HCT116 (cell line): ENCODE measurements at regions not wholly inside any gene's neighbourhood (a gene's known extent, or its start where the extent isn't known, plus 50 kb on each side); places are given as distances from the start of the nearest gene placed in this dataset.

Source experiments
- ATAC-seq: fragments of 200-7000 bp; cut with Tn5 transposase; 2 replicates; pipeline ENCODE4 v1.9.1; 2020; ENCODE audit warnings: mild to moderate bottlenecking, moderate library complexity
- BruUV-seq: library from RNA; stranded (reverse); fragments of 400-500 nt; replicated peaks from 2 replicates; lab custom pipeline; 2021; lab: Mats Ljungman, UMichigan
- CTCF ChIA-PET: fragments of 300-600 bp; sonication (Branson Sonifier 250); formaldehyde crosslinking; loops from one replicate; lab custom pipeline; 2021; ENCODE audit warnings: antibody characterized with exemption; lab: Charles Lee
- POLR2A ChIA-PET: fragments of 300-600, 350-600 bp; sonication (Branson Sonifier 250); formaldehyde crosslinking; loops from one replicate; lab custom pipeline; 2021; ENCODE audit warnings: antibody characterized with exemption; lab: Charles Lee
- RAD21 ChIA-PET, 2 experiments: fragments of 300-600 bp; sonication (Branson Sonifier 250); formaldehyde crosslinking; loops; one replicate each; lab custom pipeline; 2023; ENCODE audit warnings: low total read pairs in 2 of 2; ENCODE audit not compliant: uncharacterized antibody in 2 of 2, unreplicated experiment in 2 of 2, low non-redundant PET in 1 of 2; lab: Charles Lee
- DNase-seq: peaks from one replicate; pipeline ENCODE4 v3.0.0-alpha.2; 2010; ENCODE audit warnings: low read depth, low spot score
- H2AFZ ChIP-seq: fragments of 200-600 bp; shearing (Covaris generic), sonication (generic); 2 replicates; pipeline ENCODE4 v1.6.1; 2017; ENCODE audit warnings: low read depth, mixed run types, mixed read lengths, antibody characterized with exemption, low read length; ENCODE audit not compliant: poor library complexity, severe bottlenecking
- H3K27ac ChIP-seq: 2 replicates; pipeline ENCODE4 v1.5.1; 2012; ENCODE audit warnings: low read depth, low read length
- H3K27me3 ChIP-seq: fragments of 200-600 bp; sonication (generic); 2 replicates; pipeline ENCODE4 v1.6.1; 2016; ENCODE audit warnings: mixed run types, low read length, mixed read lengths; ENCODE audit not compliant: insufficient read depth
- H3K36me3 ChIP-seq, 2 experiments: fragments of 200-500 bp in 1 of 2; fragments of 200-600 bp in 1 of 2; sonication (Bioruptor generic) in 1 of 2; sonication (generic) in 1 of 2; 2 replicates each; pipeline versions ENCODE4 v1.5.1 to v1.6.1; 2014 to 2016; ENCODE audit warnings: low read length in 2 of 2, inconsistent platforms in 1 of 2, mixed read lengths in 1 of 2, mixed run types in 1 of 2; ENCODE audit not compliant: insufficient read depth in 2 of 2, control insufficient read depth in 1 of 2
- H3K4me1 ChIP-seq, 2 experiments: fragments of 200-600 bp in 1 of 2; sonication (generic) in 1 of 2; 2 replicates each; pipeline versions ENCODE4 v1.5.1 to v1.6.1; 2012 to 2017; ENCODE audit warnings: low read length in 2 of 2, inconsistent platforms in 1 of 2, mild to moderate bottlenecking in 1 of 2, mixed read lengths in 1 of 2, mixed run types in 1 of 2, moderate library complexity in 1 of 2; ENCODE audit not compliant: insufficient read depth in 2 of 2, control insufficient read depth in 1 of 2
- H3K4me2 ChIP-seq: fragments of 200-600 bp; sonication (generic); 2 replicates; pipeline ENCODE4 v1.6.1; 2017; ENCODE audit warnings: mixed run types, low read length, mixed read lengths
- H3K4me3 ChIP-seq, 2 experiments: fragments of 200-600 bp in 1 of 2; sonication (generic) in 1 of 2; replicated peaks in 1 of 2; 2 replicates each; pipeline ENCODE4 v1.5.1; 2011 to 2016; ENCODE audit warnings: low read length in 2 of 2, control low read depth in 1 of 2, low read depth in 1 of 2, mild to moderate bottlenecking in 1 of 2, mixed read lengths in 1 of 2, mixed run types in 1 of 2
- H3K79me2 ChIP-seq: fragments of 200-600 bp; sonication (generic); 2 replicates; pipeline ENCODE4 v1.6.1; 2017; ENCODE audit warnings: mild to moderate bottlenecking, mixed run types, low read length, moderate library complexity, mixed read lengths; ENCODE audit not compliant: insufficient read depth
- H3K9ac ChIP-seq: fragments of 200-600 bp; sonication (generic); 2 replicates; pipeline ENCODE4 v1.6.1; 2016; ENCODE audit warnings: low read length, mixed read lengths
- H3K9me2 ChIP-seq: fragments of 200-600 bp; sonication (generic), shearing (Covaris generic); 2 replicates; pipeline ENCODE4 v1.6.1; 2017; ENCODE audit warnings: mixed run types, mild to moderate bottlenecking, moderate library complexity; ENCODE audit not compliant: insufficient read depth
- H3K9me3 ChIP-seq, 2 experiments: fragments of 200-500 bp in 1 of 2; fragments of 200-600 bp in 1 of 2; sonication (Bioruptor generic) in 1 of 2; sonication (generic) in 1 of 2; 2 replicates each; pipeline ENCODE4 v1.6.1; 2014 to 2017; ENCODE audit warnings: low read length in 2 of 2, mixed read lengths in 2 of 2, inconsistent platforms in 1 of 2, low read depth in 1 of 2, mild to moderate bottlenecking in 1 of 2, mixed run types in 1 of 2, moderate library complexity in 1 of 2; ENCODE audit not compliant: control insufficient read depth in 1 of 2, insufficient read depth in 1 of 2
- H4K20me1 ChIP-seq: fragments of 200-600 bp; sonication (generic), shearing (Covaris generic); 2 replicates; pipeline ENCODE4 v1.6.1; 2017; ENCODE audit warnings: mixed run types, mild to moderate bottlenecking, moderate library complexity; ENCODE audit not compliant: insufficient read depth
- ATF3 ChIP-seq: IDR thresholded peaks from 2 replicates; pipeline ENCODE4 v1.6.1; 2012
- CBX3 ChIP-seq: IDR thresholded peaks from 2 replicates; pipeline ENCODE4 v1.6.1; 2012; ENCODE audit warnings: low read depth
- CEBPB ChIP-seq: IDR thresholded peaks from 2 replicates; pipeline ENCODE4 v1.6.1; 2012; ENCODE audit warnings: low read depth
- EGR1 ChIP-seq: IDR thresholded peaks from 2 replicates; pipeline ENCODE4 v1.6.1; 2012; ENCODE audit warnings: low read depth
- ELF1 ChIP-seq: IDR thresholded peaks from 2 replicates; pipeline ENCODE4 v1.6.1; 2012; ENCODE audit warnings: low read depth, borderline replicate concordance
- EZH2 ChIP-seq: fragments of 200-600 bp; sonication (generic); IDR thresholded peaks from 2 replicates; pipeline ENCODE4 v1.6.1; 2017; ENCODE audit warnings: antibody characterized with exemption, mixed run types
- FOSL1 ChIP-seq: IDR thresholded peaks from 2 replicates; pipeline ENCODE4 v1.6.1; 2012; ENCODE audit warnings: low read depth
- JUND ChIP-seq: IDR thresholded peaks from 2 replicates; pipeline ENCODE4 v1.6.1; 2012
- MAX ChIP-seq: IDR thresholded peaks from 2 replicates; pipeline ENCODE4 v1.6.1; 2012
- POLR2A ChIP-seq: IDR thresholded peaks from 2 replicates; pipeline ENCODE4 v1.7.0; 2011; ENCODE audit warnings: borderline replicate concordance; ENCODE audit not compliant: insufficient read depth, insufficient read length; ENCODE audit errors: extremely low read depth
- POLR2AphosphoS5 ChIP-seq: IDR thresholded peaks from 2 replicates; pipeline ENCODE4 v1.6.1; 2011; ENCODE audit warnings: mild to moderate bottlenecking, low read depth, low read length, moderate library complexity
- REST ChIP-seq: IDR thresholded peaks from 2 replicates; pipeline ENCODE4 v1.6.1; 2012; ENCODE audit warnings: low read depth
- SIN3A ChIP-seq: IDR thresholded peaks from 2 replicates; pipeline ENCODE4 v1.6.1; 2012; ENCODE audit warnings: low read depth
- SP1 ChIP-seq: IDR thresholded peaks from 2 replicates; pipeline ENCODE4 v1.6.1; 2012; ENCODE audit warnings: low read depth
- SRF ChIP-seq: IDR thresholded peaks from 2 replicates; pipeline ENCODE4 v1.6.1; 2012; ENCODE audit warnings: low read depth
- TCF7L2 ChIP-seq: IDR thresholded peaks from 2 replicates; pipeline ENCODE4 v1.7.0; 2011; ENCODE audit warnings: borderline replicate concordance, inconsistent platforms; ENCODE audit not compliant: insufficient read depth, insufficient read length; ENCODE audit errors: extremely low read depth
- YY1 ChIP-seq: IDR thresholded peaks from 2 replicates; pipeline ENCODE4 v1.6.1; 2011; ENCODE audit warnings: low read length, low read depth, moderate library complexity, mild to moderate bottlenecking; ENCODE audit not compliant: insufficient replicate concordance; ENCODE audit errors: extremely low read depth
- ZBTB33 ChIP-seq: IDR thresholded peaks from 2 replicates; pipeline ENCODE4 v1.6.1; 2011; ENCODE audit warnings: mild to moderate bottlenecking, low read length, moderate library complexity; ENCODE audit not compliant: insufficient replicate concordance; ENCODE audit errors: extremely low read depth
- ZFX ChIP-seq: fragments of 450-650 bp; IDR thresholded peaks from 2 replicates; pipeline ENCODE4 v1.6.1; 2017
- ZNF274 ChIP-seq: fragments of 200-500 bp; sonication (Bioruptor generic); IDR thresholded peaks from 2 replicates; pipeline ENCODE4 v1.6.1; 2014; ENCODE audit warnings: mild to moderate bottlenecking, low read depth, low read length, inconsistent platforms
- intact Hi-C: fragments of 100-400 bp; cut with micrococcal nuclease; formaldehyde crosslinking; loops from 2 replicates; pipeline ENCODE4 v1.10.0; 2022

- Histone ChIP-seq H3K36me3 (no peaks in the 10 kb centered on the region), H3K4me2 (no peak overlapping the region), H3K79me2 (no peaks in the 10 kb centered on the region), H3K27me3 (no peaks in the 10 kb centered on the region), H3K9ac (no peak overlapping the region), H3K9me3 (peaks cover 9 to 44% of the 10 kb centered on the region in 2 experiments; a peak in 2 of 4 replicates), H3K4me1 (no peaks in the 10 kb centered on the region), H3K27ac (no peak overlapping the region), H3K9me2 (no peaks in the 10 kb centered on the region), H4K20me1 (no peaks in the 10 kb centered on the region), H2AFZ (no peak overlapping the region), H3K4me3 (no peak overlapping the region)
- ChIA-PET CTCF (no interaction called here), RAD21 (no interaction called here), POLR2A (no interaction called here)
- no TSS peak for BruUV-seq
- DNase-seq (no peak), ATAC-seq (no peak)
- intact Hi-C loops: no loop called here
- no peak for TF ChIP-seq TCF7L2
- TF ChIP-seq ZNF274: no peak
- TF ChIP-seq SIN3A: no peak
- TF ChIP-seq REST: no peak
- TF ChIP-seq POLR2AphosphoS5: no peak
- TF ChIP-seq POLR2A: no peak
- TF ChIP-seq ZBTB33: no peak
- TF ChIP-seq SRF: no peak
- no peak for TF ChIP-seq ELF1
- no peak for TF ChIP-seq CEBPB
- TF ChIP-seq CBX3: no peak
- no peak for TF ChIP-seq YY1
- TF ChIP-seq ATF3: no peak
- TF ChIP-seq ZFX: no peak
- TF ChIP-seq MAX: no peak
- TF ChIP-seq EZH2: no peak
- TF ChIP-seq SP1: no peak
- no peak for TF ChIP-seq FOSL1
- TF ChIP-seq JUND: no peak
- no peak for TF ChIP-seq EGR1
These were observed 601.2 kb downstream of the CDH26 start for GRCh38 chr20:60559462-60559861.
